H9 (cell line): ENCODE measurements at regions not wholly inside any gene's neighbourhood (a gene's known extent, or its start where the extent isn't known, plus 50 kb on each side); places are given as distances from the start of the nearest gene placed in this dataset.

ENCODE experiments used
- DNase-seq: peaks from one replicate; pipeline ENCODE4 v3.0.0-alpha.2; 2017
- H2AFZ ChIP-seq: one replicate; pipeline ENCODE4 v1.6.1; 2013; ENCODE audit warnings: mild to moderate bottlenecking, low read length, control low read depth, moderate library complexity
- H2AK5ac ChIP-seq: 2 replicates; pipeline ENCODE4 v1.6.1; 2013; ENCODE audit warnings: low read length, control low read depth, mixed read lengths; ENCODE audit not compliant: insufficient read length
- H2BK120ac ChIP-seq: one replicate; pipeline ENCODE4 v1.6.1; 2013; ENCODE audit warnings: low read depth, mild to moderate bottlenecking, low read length, control low read depth, inconsistent platforms; ENCODE audit not compliant: poor library complexity, severe bottlenecking
- H2BK12ac ChIP-seq: 2 replicates; pipeline ENCODE4 v1.6.1; 2013; ENCODE audit warnings: low read length, control low read depth, mixed read lengths, low read depth; ENCODE audit not compliant: insufficient read length
- H2BK15ac ChIP-seq: 2 replicates; pipeline ENCODE4 v1.6.1; 2013; ENCODE audit warnings: low read depth, low read length, control low read depth
- H2BK20ac ChIP-seq: one replicate; pipeline ENCODE4 v1.6.1; 2013; ENCODE audit warnings: low read depth, mild to moderate bottlenecking, low read length, control low read depth, inconsistent platforms; ENCODE audit not compliant: poor library complexity, severe bottlenecking
- H2BK5ac ChIP-seq: 2 replicates; pipeline ENCODE4 v1.6.1; 2013; ENCODE audit warnings: low read length, control low read depth, mixed read lengths; ENCODE audit not compliant: insufficient read length
- H3K14ac ChIP-seq: 2 replicates; pipeline ENCODE4 v1.6.1; 2013; ENCODE audit warnings: low read length, control low read depth; ENCODE audit not compliant: insufficient read depth
- H3K18ac ChIP-seq: 2 replicates; pipeline ENCODE4 v1.6.1; 2013; ENCODE audit warnings: low read depth, mild to moderate bottlenecking, mixed read lengths, low read length, control low read depth; ENCODE audit not compliant: insufficient read length
- H3K23ac ChIP-seq: 2 replicates; pipeline ENCODE4 v1.6.1; 2013; ENCODE audit warnings: low read length, control low read depth, mixed read lengths, low read depth; ENCODE audit not compliant: insufficient read length
- H3K23me2 ChIP-seq: 2 replicates; pipeline ENCODE4 v1.6.1; 2013; ENCODE audit warnings: low read depth, mild to moderate bottlenecking, mixed read lengths, low read length, control low read depth; ENCODE audit not compliant: insufficient read length, poor library complexity, severe bottlenecking
- H3K27ac ChIP-seq: 2 replicates; pipeline ENCODE4 v1.5.1; 2013; ENCODE audit warnings: low read length, control low read depth, mixed read lengths, low read depth; ENCODE audit not compliant: insufficient read length
- H3K27me3 ChIP-seq: 2 replicates; pipeline ENCODE4 v1.6.1; 2013; ENCODE audit warnings: low read length, control low read depth, inconsistent platforms; ENCODE audit not compliant: insufficient read depth
- H3K4ac ChIP-seq: 2 replicates; pipeline ENCODE4 v1.6.1; 2013; ENCODE audit warnings: low read depth, mild to moderate bottlenecking, control low read depth, inconsistent platforms, low read length, moderate library complexity
- H3K4me1 ChIP-seq: 2 replicates; pipeline ENCODE4 v1.6.1; 2013; ENCODE audit warnings: low read length, control low read depth, inconsistent platforms; ENCODE audit not compliant: insufficient read depth
- H3K4me2 ChIP-seq: 2 replicates; pipeline ENCODE4 v1.6.1; 2013; ENCODE audit warnings: low read length, control low read depth, mixed read lengths; ENCODE audit not compliant: insufficient read length, insufficient read depth
- H3K56ac ChIP-seq: 2 replicates; pipeline ENCODE4 v1.6.1; 2013; ENCODE audit warnings: low read depth, mild to moderate bottlenecking, mixed read lengths, low read length, control low read depth; ENCODE audit not compliant: insufficient read length
- H3K79me1 ChIP-seq: 2 replicates; pipeline ENCODE4 v1.6.1; 2013; ENCODE audit warnings: low read depth, mild to moderate bottlenecking, moderate library complexity, low read length, control low read depth, inconsistent platforms; ENCODE audit not compliant: insufficient read depth, poor library complexity, severe bottlenecking
- H3K79me2 ChIP-seq: 2 replicates; pipeline ENCODE4 v1.6.1; 2013; ENCODE audit warnings: low read length, control low read depth, inconsistent platforms; ENCODE audit not compliant: insufficient read depth
- H3K9ac ChIP-seq: 2 replicates; pipeline ENCODE4 v1.6.1; 2013; ENCODE audit warnings: low read length, control low read depth, mixed read lengths; ENCODE audit not compliant: insufficient read length; ENCODE audit errors: extremely low read depth
- H3K9me3 ChIP-seq: one replicate; pipeline ENCODE4 v1.6.1; 2013; ENCODE audit warnings: low read depth, low read length, inconsistent platforms; ENCODE audit not compliant: control insufficient read depth
- H3T11ph ChIP-seq: one replicate; pipeline ENCODE4 v1.6.1; 2013; ENCODE audit warnings: mild to moderate bottlenecking, low read length, control low read depth, inconsistent platforms
- H4K20me1 ChIP-seq: one replicate; pipeline ENCODE4 v1.6.1; 2013; ENCODE audit not compliant: control insufficient read depth, insufficient read length, insufficient read depth
- H4K5ac ChIP-seq: 2 replicates; pipeline ENCODE4 v1.6.1; 2013; ENCODE audit warnings: low read depth, mild to moderate bottlenecking, mixed read lengths, low read length, control low read depth; ENCODE audit not compliant: insufficient read length
- H4K8ac ChIP-seq: replicated peaks from 2 replicates; pipeline ENCODE4 v1.6.1; 2013; ENCODE audit warnings: low read length, control low read depth, mixed read lengths, low read depth; ENCODE audit not compliant: insufficient read length
- H4K91ac ChIP-seq: 2 replicates; pipeline ENCODE4 v1.6.1; 2013; ENCODE audit warnings: low read depth, mild to moderate bottlenecking, moderate library complexity, mixed read lengths, low read length, control low read depth; ENCODE audit not compliant: insufficient read length
- H3K27ac Mint-ChIP-seq, 3 experiments: 2 replicates in 2 of 3; 3 replicates in 1 of 3; pipeline ENCODE4 v1.8.0; 2020 to 2021; ENCODE audit warnings: mixed read lengths in 3 of 3, mild to moderate bottlenecking in 1 of 3, moderate library complexity in 1 of 3
- H3K27me3 Mint-ChIP-seq: 2 replicates; pipeline ENCODE4 v1.8.0; 2021; ENCODE audit warnings: low read depth, mild to moderate bottlenecking, moderate library complexity, mixed read lengths
- H3K36me3 Mint-ChIP-seq, 3 experiments: 2 replicates in 2 of 3; 3 replicates in 1 of 3; pipeline ENCODE4 v1.8.0; 2020 to 2021; ENCODE audit warnings: low read depth in 3 of 3, mixed read lengths in 3 of 3; ENCODE audit not compliant: insufficient read depth in 1 of 3
- H3K4me1 Mint-ChIP-seq, 2 experiments: 2 replicates each; pipeline ENCODE4 v1.8.0; 2020; ENCODE audit warnings: mixed read lengths in 2 of 2
- H3K4me3 Mint-ChIP-seq, 2 experiments: 2 replicates in 1 of 2; 3 replicates in 1 of 2; pipeline ENCODE4 v1.8.0; 2020 to 2021; ENCODE audit warnings: mild to moderate bottlenecking in 2 of 2, mixed read lengths in 2 of 2, moderate library complexity in 1 of 2
- H3K9me3 Mint-ChIP-seq, 2 experiments: 2 replicates in 1 of 2; 3 replicates in 1 of 2; pipeline ENCODE4 v1.8.0; 2020; ENCODE audit warnings: mild to moderate bottlenecking in 2 of 2, mixed read lengths in 2 of 2, moderate library complexity in 1 of 2
- CTCF ChIP-seq: fragments of 200-600 bp; sonication (generic); conservative IDR thresholded peaks from 3 replicates; pipeline ENCODE4 v1.8.0; 2021; ENCODE audit warnings: antibody characterized with exemption, mild to moderate bottlenecking
- WGBS: extraction: QIAGEN DNeasy Blood & Tissue Kit; methylation state at CpG from one replicate; pipeline ENCODE4 v1.1.7; 2013; ENCODE audit warnings: missing lambda C conversion rate, low lambda C conversion rate, mixed read lengths; ENCODE audit not compliant: insufficient read length; ENCODE audit errors: extremely low coverage; 5-methylcytosine and 5-hydroxymethylcytosine counted together

- H2BK20ac ChIP-seq: no peak overlapping the region
- WGBS: no CpG with 5 or more reads among the region's 3 CpGs
Observed at GRCh38 chr12:91633206-91633605, 450.6 kb upstream of the DCN start.

More at GRCh38 chr12:91633206-91633605, 450.6 kb upstream of the DCN start:
- no peak overlapping the region for H3K56ac ChIP-seq
- no peaks in the 10 kb centered on the region for H3K4me1 ChIP-seq
- no peaks in the 10 kb centered on the region for H3K23me2 ChIP-seq
- H3K27me3 ChIP-seq: no peaks in the 10 kb centered on the region
- H3K23ac ChIP-seq: no peak overlapping the region
- no peak overlapping the region for H3K4me3 Mint-ChIP-seq
- no peak overlapping the region for H3K4me2 ChIP-seq
- H2BK5ac ChIP-seq: no peak overlapping the region
- H4K20me1 ChIP-seq: no peaks in the 10 kb centered on the region
- H3K4ac ChIP-seq: no peak overlapping the region
- H3K18ac ChIP-seq: no peak overlapping the region
- H3K79me1 ChIP-seq: no peaks in the 10 kb centered on the region
- H3K27ac Mint-ChIP-seq: no peak overlapping the region
- peaks cover 0 to 6% (median 0%) of the 10 kb centered on the region in 3 experiments; a peak in 3 of 7 replicates for H3K36me3 Mint-ChIP-seq
- no peak overlapping the region for H4K91ac ChIP-seq
- H4K5ac ChIP-seq: no peak overlapping the region
- no peaks in the 10 kb centered on the region for H3K9me3 ChIP-seq
- peaks cover 0 to 4% of the 10 kb centered on the region in 2 experiments; a peak in 2 of 4 replicates for H3K4me1 Mint-ChIP-seq
- H2AFZ ChIP-seq: no peak overlapping the region
- H3K79me2 ChIP-seq: no peaks in the 10 kb centered on the region
- peaks cover 2% of the 10 kb centered on the region; the same call in 1 of the 2 replicates for H3K27me3 Mint-ChIP-seq
- no peak overlapping the region for H3K14ac ChIP-seq
- DNase-seq: no peak
- no peak for TF ChIP-seq CTCF
- H2BK12ac ChIP-seq: no peak overlapping the region
- H3T11ph ChIP-seq: no peak overlapping the region
- no peak overlapping the region for H2AK5ac ChIP-seq
- H4K8ac ChIP-seq: no peak overlapping the region
- H2BK120ac ChIP-seq: no peak overlapping the region
- H3K9me3 Mint-ChIP-seq: peaks cover 4 to 9% of the 10 kb centered on the region in 2 experiments; a peak in 3 of 5 replicates
- H2BK15ac ChIP-seq: no peak overlapping the region
- no peak overlapping the region for H3K27ac ChIP-seq
- H3K9ac ChIP-seq: no peak overlapping the region
